ENCODE measurements at regions not wholly inside any gene's neighbourhood (a gene's known extent, or its start where the extent isn't known, plus 50 kb on each side); places are given as distances from the start of the nearest gene placed in this dataset.

DNA sequence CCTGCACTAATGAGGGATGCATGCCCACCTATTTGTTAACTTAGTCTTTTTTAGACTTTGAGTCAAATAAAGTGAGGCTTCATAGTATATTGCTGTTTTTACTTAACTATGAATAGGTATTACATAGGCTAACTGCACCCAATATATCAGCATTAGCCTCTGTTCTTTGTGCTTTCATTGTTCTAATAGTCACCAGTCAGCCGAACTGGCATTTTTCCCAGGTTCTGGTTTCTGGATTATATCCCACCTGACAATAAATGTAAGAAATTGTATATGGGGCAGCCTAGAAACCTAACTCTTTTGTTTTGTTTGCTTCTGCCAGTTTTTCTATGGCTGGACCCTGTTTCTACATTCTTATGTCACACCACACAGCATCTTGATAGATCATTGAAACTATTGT lies 1672.4 kb upstream of the LRRTM1 start:
- TF ChIP-seq EZH2 (optimal IDR thresholded peaks at IDR 0.05; ENCODE audit: low read depth, low read length) = no peak
- no peak for TF ChIP-seq EZH2phosphoT487 (IDR thresholded peaks at IDR 0.05; ENCODE audit: low read length)
- TF ChIP-seq, protein P1, sequence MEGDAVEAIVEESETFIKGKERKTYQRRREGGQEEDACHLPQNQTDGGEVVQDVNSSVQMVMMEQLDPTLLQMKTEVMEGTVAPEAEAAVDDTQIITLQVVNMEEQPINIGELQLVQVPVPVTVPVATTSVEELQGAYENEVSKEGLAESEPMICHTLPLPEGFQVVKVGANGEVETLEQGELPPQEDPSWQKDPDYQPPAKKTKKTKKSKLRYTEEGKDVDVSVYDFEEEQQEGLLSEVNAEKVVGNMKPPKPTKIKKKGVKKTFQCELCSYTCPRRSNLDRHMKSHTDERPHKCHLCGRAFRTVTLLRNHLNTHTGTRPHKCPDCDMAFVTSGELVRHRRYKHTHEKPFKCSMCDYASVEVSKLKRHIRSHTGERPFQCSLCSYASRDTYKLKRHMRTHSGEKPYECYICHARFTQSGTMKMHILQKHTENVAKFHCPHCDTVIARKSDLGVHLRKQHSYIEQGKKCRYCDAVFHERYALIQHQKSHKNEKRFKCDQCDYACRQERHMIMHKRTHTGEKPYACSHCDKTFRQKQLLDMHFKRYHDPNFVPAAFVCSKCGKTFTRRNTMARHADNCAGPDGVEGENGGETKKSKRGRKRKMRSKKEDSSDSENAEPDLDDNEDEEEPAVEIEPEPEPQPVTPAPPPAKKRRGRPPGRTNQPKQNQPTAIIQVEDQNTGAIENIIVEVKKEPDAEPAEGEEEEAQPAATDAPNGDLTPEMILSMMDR (IDR thresholded peaks at IDR 0.05; ENCODE audit: low read length) = no peak
- H3F3A ChIP-seq (ENCODE audit: insufficient read depth, low read length) = no peaks in the 10 kb centered on the region
- DNase-seq = no peak
- no peak overlapping the region for H3K9ac ChIP-seq (ENCODE audit: low read length)
- H3K4me2 ChIP-seq (ENCODE audit: low read depth, low read length) = no peak overlapping the region
- no peaks in the 10 kb centered on the region for H3K36me3 ChIP-seq (replicated peaks; ENCODE audit: insufficient read depth, low read length)
- no peaks in the 10 kb centered on the region for H3K27me3 ChIP-seq (replicated peaks; ENCODE audit: insufficient read depth, low read length)
- no peak overlapping the region for H3K4me3 ChIP-seq (ENCODE audit: low read length)
- H4K20me1 ChIP-seq (ENCODE audit: insufficient read depth, low read length) = no peaks in the 10 kb centered on the region
- H2AFZ ChIP-seq (ENCODE audit: low read length) = no peak overlapping the region
- H3K4me1 ChIP-seq (ENCODE audit: low read length) = no peaks in the 10 kb centered on the region
- H3K9me2 ChIP-seq (replicated peaks; ENCODE audit: insufficient read depth, low read length) = no peaks in the 10 kb centered on the region
- no peaks in the 10 kb centered on the region for H3K79me2 ChIP-seq (ENCODE audit: low read length)
- H3K27ac ChIP-seq (ENCODE audit: low read length) = no peak overlapping the region
- no peaks in the 10 kb centered on the region for H3K9me3 ChIP-seq (replicated peaks; ENCODE audit: insufficient read depth, low read length)

DNA sequence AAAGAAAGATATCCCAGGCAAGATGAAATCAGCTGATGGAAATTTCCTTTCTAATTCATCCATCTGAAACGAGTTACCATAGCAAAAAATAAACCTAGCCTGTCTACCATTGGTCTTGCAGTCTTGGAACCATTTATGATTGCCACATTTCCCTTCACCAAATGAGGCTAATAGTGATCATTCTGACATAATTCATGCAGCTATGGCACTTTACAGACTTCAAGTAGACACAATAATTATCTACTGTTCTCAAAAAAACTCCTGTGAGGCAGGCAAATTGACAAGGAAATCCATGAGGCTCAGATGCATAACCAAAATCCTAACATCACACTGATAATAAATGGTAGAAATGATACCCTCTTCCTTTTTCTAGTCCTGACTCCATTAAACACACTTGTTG lies 1669.7 kb upstream of the LRRTM1 start:
- Histone ChIP-seq H2AFZ (ENCODE audit: low read length) (no peak overlapping the region), H3K4me2 (ENCODE audit: low read depth, low read length) (no peak overlapping the region), H4K20me1 (ENCODE audit: insufficient read depth, low read length) (no peaks in the 10 kb centered on the region), H3K4me3 (ENCODE audit: low read length) (no peak overlapping the region), H3K79me2 (ENCODE audit: low read length) (no peaks in the 10 kb centered on the region), H3K36me3 (replicated peaks; ENCODE audit: insufficient read depth, low read length) (no peaks in the 10 kb centered on the region), H3K4me1 (ENCODE audit: low read length) (no peaks in the 10 kb centered on the region), H3K27ac (ENCODE audit: low read length) (no peak overlapping the region), H3K9ac (ENCODE audit: low read length) (no peak overlapping the region), H3K27me3 (replicated peaks; ENCODE audit: insufficient read depth, low read length) (no peaks in the 10 kb centered on the region), H3K9me2 (replicated peaks; ENCODE audit: insufficient read depth, low read length) (no peaks in the 10 kb centered on the region), H3K9me3 (replicated peaks; ENCODE audit: insufficient read depth, low read length) (no peaks in the 10 kb centered on the region), H3F3A (ENCODE audit: insufficient read depth, low read length) (no peaks in the 10 kb centered on the region)
- TF ChIP-seq EZH2 (optimal IDR thresholded peaks at IDR 0.05; ENCODE audit: low read depth, low read length) = no peak
- TF ChIP-seq EZH2phosphoT487 (IDR thresholded peaks at IDR 0.05; ENCODE audit: low read length) = no peak
- TF ChIP-seq, protein P1 (IDR thresholded peaks at IDR 0.05; ENCODE audit: low read length) = no peak
- DNase-seq = no peak

DNA sequence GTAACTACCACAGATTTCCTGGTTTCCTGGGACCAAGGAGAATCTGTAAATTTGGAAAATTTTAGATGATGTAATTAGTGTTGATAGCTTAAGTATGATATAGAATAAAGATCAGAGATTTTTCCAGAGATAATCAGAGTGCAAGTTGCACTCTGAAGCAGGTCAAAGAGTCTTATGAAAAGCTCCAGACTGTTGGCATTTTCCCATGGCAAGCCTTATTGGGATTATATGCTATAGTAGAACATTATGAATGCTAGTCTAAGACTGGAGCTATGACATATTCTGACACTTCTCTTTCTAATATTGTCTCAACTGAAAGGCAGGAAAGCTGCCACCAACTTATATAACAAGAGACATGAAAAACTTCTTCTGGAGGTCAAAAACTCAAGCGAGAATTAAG lies 1638.3 kb upstream of the LRRTM1 start:
- Histone ChIP-seq H3K9me3 (replicated peaks; ENCODE audit: insufficient read depth, low read length) (no peaks in the 10 kb centered on the region), H3K79me2 (ENCODE audit: low read length) (no peaks in the 10 kb centered on the region), H3K9ac (ENCODE audit: low read length) (no peak overlapping the region), H3K4me1 (ENCODE audit: low read length) (no peaks in the 10 kb centered on the region; the same call in 1 of the 2 replicates), H3K27ac (ENCODE audit: low read length) (no peak overlapping the region), H3K27me3 (replicated peaks; ENCODE audit: insufficient read depth, low read length) (no peaks in the 10 kb centered on the region), H3K4me3 (ENCODE audit: low read length) (no peak overlapping the region), H3K36me3 (replicated peaks; ENCODE audit: insufficient read depth, low read length) (no peaks in the 10 kb centered on the region), H3F3A (ENCODE audit: insufficient read depth, low read length) (no peaks in the 10 kb centered on the region), H3K4me2 (ENCODE audit: low read depth, low read length) (no peak overlapping the region), H4K20me1 (ENCODE audit: insufficient read depth, low read length) (no peaks in the 10 kb centered on the region), H2AFZ (ENCODE audit: low read length) (no peak overlapping the region), H3K9me2 (replicated peaks; ENCODE audit: insufficient read depth, low read length) (no peaks in the 10 kb centered on the region)
- DNase-seq = no peak
- TF ChIP-seq, protein P1 (IDR thresholded peaks at IDR 0.05; ENCODE audit: low read length) = no peak
- TF ChIP-seq EZH2phosphoT487 (IDR thresholded peaks at IDR 0.05; ENCODE audit: low read length) (no peak), EZH2 (optimal IDR thresholded peaks at IDR 0.05; ENCODE audit: low read depth, low read length) (no peak)
